ENCODE measurements at regions not wholly inside any gene's neighbourhood (a gene's known extent, or its start where the extent isn't known, plus 50 kb on each side); places are given as distances from the start of the nearest gene placed in this dataset.
"Not testable (repeated sequence)": the region's sequence is repeated elsewhere in the genome, so short reads cannot be mapped to it uniquely, and the experiment has no call there.

DNA sequence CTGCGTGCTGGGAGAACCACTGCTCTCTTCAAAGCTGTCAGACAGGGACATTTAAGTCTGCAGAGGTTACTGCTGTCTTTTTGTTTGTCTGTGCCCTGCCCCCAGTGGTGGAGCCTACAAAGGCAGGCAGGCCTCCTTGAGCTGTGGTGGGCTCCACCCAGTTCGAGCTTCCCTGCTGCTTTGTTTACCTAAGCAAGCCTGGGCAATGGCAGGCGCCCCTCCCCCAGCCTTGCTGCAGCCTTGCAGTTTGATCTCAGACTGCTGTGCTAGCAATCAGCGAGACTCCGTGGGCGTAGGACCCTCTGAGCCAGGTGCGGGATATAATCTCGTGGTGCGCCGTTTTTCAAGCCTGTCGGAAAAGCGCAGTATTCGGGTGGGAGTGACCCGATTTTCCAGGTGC, 837.0 kb downstream of the EPHA3 start:
- intact Hi-C loops (cut with micrococcal nuclease; ENCODE audit: unreplicated experiment); H3K36me3 ChIP-seq (replicated peaks in 1 of 2; ENCODE audit: control insufficient read depth in 1 of 2, insufficient read depth in 2 of 2, low read length in 2 of 2); H3K79me2 ChIP-seq (ENCODE audit: insufficient read depth, low read length); BruUV-seq (replicated peaks); H3K27me3 ChIP-seq (ENCODE audit: control insufficient read depth in 1 of 2, insufficient read depth in 2 of 2, low read length in 2 of 2); in situ Hi-C loops (cut with HindIII; ENCODE audit: extremely low pct_ligation_motif_present, low pct_unique_long_range_greater_than_20kb); H4K20me1 ChIP-seq (ENCODE audit: insufficient read depth, low read length); H3K4me1 ChIP-seq (ENCODE audit: insufficient read depth, low read length); H3K4me2 ChIP-seq (ENCODE audit: low read depth, low read length); H2AFZ ChIP-seq (ENCODE audit: low read length); H3K9ac ChIP-seq (ENCODE audit: insufficient read depth, low read depth, low read length); FAIRE-seq; H3K27ac ChIP-seq (ENCODE audit: extremely low read length, insufficient read depth, low read length); H3K9me3 ChIP-seq (ENCODE audit: low read length); ATAC-seq; POLR2A ChIA-PET; CTCF ChIA-PET (ENCODE audit: low intra/inter-chr PET ratio, low total read pairs); H3K4me3 ChIP-seq (replicated peaks in 1 of 3; ENCODE audit: insufficient read depth in 1 of 3, low read depth in 2 of 3, low read length in 3 of 3); DNase-seq (ENCODE audit: low spot score); TF ChIP-seq FOXA1 (IDR thresholded peaks at IDR 0.05): not testable (repeated sequence)
- WGBS (ENCODE audit: low lambda C conversion rate): no CpG with 5 or more reads among the region's 14 CpGs
- peak; percentile 37; the same call in 1 of the 2 replicates for TF ChIP-seq FOXA1 (CRISPR knock-in tag; IDR thresholded peaks at IDR 0.05)
- TF ChIP-seq, protein P1, sequence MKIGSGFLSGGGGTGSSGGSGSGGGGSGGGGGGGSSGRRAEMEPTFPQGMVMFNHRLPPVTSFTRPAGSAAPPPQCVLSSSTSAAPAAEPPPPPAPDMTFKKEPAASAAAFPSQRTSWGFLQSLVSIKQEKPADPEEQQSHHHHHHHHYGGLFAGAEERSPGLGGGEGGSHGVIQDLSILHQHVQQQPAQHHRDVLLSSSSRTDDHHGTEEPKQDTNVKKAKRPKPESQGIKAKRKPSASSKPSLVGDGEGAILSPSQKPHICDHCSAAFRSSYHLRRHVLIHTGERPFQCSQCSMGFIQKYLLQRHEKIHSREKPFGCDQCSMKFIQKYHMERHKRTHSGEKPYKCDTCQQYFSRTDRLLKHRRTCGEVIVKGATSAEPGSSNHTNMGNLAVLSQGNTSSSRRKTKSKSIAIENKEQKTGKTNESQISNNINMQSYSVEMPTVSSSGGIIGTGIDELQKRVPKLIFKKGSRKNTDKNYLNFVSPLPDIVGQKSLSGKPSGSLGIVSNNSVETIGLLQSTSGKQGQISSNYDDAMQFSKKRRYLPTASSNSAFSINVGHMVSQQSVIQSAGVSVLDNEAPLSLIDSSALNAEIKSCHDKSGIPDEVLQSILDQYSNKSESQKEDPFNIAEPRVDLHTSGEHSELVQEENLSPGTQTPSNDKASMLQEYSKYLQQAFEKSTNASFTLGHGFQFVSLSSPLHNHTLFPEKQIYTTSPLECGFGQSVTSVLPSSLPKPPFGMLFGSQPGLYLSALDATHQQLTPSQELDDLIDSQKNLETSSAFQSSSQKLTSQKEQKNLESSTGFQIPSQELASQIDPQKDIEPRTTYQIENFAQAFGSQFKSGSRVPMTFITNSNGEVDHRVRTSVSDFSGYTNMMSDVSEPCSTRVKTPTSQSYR (CRISPR knock-in tag; IDR thresholded peaks at IDR 0.05; ENCODE audit: borderline replicate concordance): peak; percentile 55; the same call in 1 of the 2 replicates

DNA sequence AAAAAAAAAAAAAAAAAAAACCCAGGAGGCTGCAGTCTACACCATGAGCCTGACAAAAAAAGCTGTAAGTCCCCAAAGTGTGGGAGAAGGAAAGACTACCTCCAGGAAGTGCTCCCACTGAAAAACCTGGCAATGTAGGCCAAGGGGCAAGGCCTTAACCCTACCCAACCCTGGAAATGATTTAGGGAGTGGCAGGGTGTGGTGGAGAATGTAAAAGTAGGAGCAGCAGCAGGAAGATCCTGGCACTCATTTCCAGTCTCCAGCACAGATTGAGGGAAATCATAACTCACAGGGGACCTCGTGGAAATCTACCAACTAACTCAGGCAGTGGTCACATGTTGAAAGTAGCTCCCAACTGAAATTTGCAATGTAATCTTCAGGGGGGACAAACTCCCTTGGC, 839.5 kb downstream of the EPHA3 start:
- DNase-seq (ENCODE audit: low spot score): no peak
- H3K36me3 ChIP-seq (replicated peaks in 1 of 2; ENCODE audit: control insufficient read depth in 1 of 2, insufficient read depth in 2 of 2, low read length in 2 of 2): no peaks in the 10 kb centered on the region
- H3K27me3 ChIP-seq (ENCODE audit: control insufficient read depth in 1 of 2, insufficient read depth in 2 of 2, low read length in 2 of 2): no peaks in the 10 kb centered on the region
- H3K27ac ChIP-seq (ENCODE audit: extremely low read length, insufficient read depth, low read length): no peak overlapping the region
- H3K79me2 ChIP-seq (ENCODE audit: insufficient read depth, low read length): no peaks in the 10 kb centered on the region
- H3K9ac ChIP-seq (ENCODE audit: insufficient read depth, low read depth, low read length): no peak overlapping the region
- BruUV-seq (replicated peaks): no TSS peak
- no peaks in the 10 kb centered on the region for H3K9me3 ChIP-seq (ENCODE audit: low read length)
- WGBS (ENCODE audit: low lambda C conversion rate): no CpG with 5 or more reads among the region's 1 CpG
- H4K20me1 ChIP-seq (ENCODE audit: insufficient read depth, low read length): no peaks in the 10 kb centered on the region
- FAIRE-seq: no peak
- POLR2A ChIA-PET: no interaction called here
- no peak overlapping the region for H3K4me3 ChIP-seq (replicated peaks in 1 of 3; ENCODE audit: insufficient read depth in 1 of 3, low read depth in 2 of 3, low read length in 3 of 3)
- in situ Hi-C loops (cut with HindIII; ENCODE audit: extremely low pct_ligation_motif_present, low pct_unique_long_range_greater_than_20kb) (no loop called here), intact Hi-C loops (cut with micrococcal nuclease; ENCODE audit: unreplicated experiment) (no loop called here)
- CTCF ChIA-PET (ENCODE audit: low intra/inter-chr PET ratio, low total read pairs): no interaction called here
- H2AFZ ChIP-seq (ENCODE audit: low read length): no peak overlapping the region
- no peak for ATAC-seq
- H3K4me2 ChIP-seq (ENCODE audit: low read depth, low read length): no peak overlapping the region
- H3K4me1 ChIP-seq (ENCODE audit: insufficient read depth, low read length): no peaks in the 10 kb centered on the region
- TF ChIP-seq ZSCAN30 (CRISPR knock-in tag; IDR thresholded peaks at IDR 0.05) (no peak), REL (CRISPR knock-in tag; conservative IDR thresholded peaks at IDR 0.05) (no peak), ZNF883 (CRISPR knock-in tag; IDR thresholded peaks at IDR 0.05; ENCODE audit: not compliant biosample characterization) (no peak), KDM4B (CRISPR knock-in tag; IDR thresholded peaks at IDR 0.05) (no peak)
- TF ChIP-seq, protein P2, sequence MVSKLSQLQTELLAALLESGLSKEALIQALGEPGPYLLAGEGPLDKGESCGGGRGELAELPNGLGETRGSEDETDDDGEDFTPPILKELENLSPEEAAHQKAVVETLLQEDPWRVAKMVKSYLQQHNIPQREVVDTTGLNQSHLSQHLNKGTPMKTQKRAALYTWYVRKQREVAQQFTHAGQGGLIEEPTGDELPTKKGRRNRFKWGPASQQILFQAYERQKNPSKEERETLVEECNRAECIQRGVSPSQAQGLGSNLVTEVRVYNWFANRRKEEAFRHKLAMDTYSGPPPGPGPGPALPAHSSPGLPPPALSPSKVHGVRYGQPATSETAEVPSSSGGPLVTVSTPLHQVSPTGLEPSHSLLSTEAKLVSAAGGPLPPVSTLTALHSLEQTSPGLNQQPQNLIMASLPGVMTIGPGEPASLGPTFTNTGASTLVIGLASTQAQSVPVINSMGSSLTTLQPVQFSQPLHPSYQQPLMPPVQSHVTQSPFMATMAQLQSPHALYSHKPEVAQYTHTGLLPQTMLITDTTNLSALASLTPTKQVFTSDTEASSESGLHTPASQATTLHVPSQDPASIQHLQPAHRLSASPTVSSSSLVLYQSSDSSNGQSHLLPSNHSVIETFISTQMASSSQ (IDR thresholded peaks at IDR 0.05; ENCODE audit: low read depth): no peak
- TF ChIP-seq, protein P2 (CRISPR knock-in tag; IDR thresholded peaks at IDR 0.05; ENCODE audit: borderline replicate concordance): no peak
- TF ChIP-seq, protein P3, sequence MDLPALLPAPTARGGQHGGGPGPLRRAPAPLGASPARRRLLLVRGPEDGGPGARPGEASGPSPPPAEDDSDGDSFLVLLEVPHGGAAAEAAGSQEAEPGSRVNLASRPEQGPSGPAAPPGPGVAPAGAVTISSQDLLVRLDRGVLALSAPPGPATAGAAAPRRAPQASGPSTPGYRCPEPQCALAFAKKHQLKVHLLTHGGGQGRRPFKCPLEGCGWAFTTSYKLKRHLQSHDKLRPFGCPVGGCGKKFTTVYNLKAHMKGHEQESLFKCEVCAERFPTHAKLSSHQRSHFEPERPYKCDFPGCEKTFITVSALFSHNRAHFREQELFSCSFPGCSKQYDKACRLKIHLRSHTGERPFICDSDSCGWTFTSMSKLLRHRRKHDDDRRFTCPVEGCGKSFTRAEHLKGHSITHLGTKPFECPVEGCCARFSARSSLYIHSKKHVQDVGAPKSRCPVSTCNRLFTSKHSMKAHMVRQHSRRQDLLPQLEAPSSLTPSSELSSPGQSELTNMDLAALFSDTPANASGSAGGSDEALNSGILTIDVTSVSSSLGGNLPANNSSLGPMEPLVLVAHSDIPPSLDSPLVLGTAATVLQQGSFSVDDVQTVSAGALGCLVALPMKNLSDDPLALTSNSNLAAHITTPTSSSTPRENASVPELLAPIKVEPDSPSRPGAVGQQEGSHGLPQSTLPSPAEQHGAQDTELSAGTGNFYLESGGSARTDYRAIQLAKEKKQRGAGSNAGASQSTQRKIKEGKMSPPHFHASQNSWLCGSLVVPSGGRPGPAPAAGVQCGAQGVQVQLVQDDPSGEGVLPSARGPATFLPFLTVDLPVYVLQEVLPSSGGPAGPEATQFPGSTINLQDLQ (CRISPR knock-in tag; IDR thresholded peaks at IDR 0.05): no peak

Data from HepG2 (cell line).